Astrocyte (in vitro differentiated cells and primary cell): ENCODE measurements at regions not wholly inside any gene's neighbourhood (a gene's known extent, or its start where the extent isn't known, plus 50 kb on each side); places are given as distances from the start of the nearest gene placed in this dataset.

Experiments
- CTCF ChIP-seq: IDR thresholded peaks from 2 replicates; pipeline ENCODE4 v1.5.1; 2011; ENCODE audit warnings: low read depth, mild to moderate bottlenecking, inconsistent platforms, low read length, moderate library complexity; ENCODE audit not compliant: insufficient read depth
- EZH2 ChIP-seq: IDR thresholded peaks from 2 replicates; pipeline ENCODE4 v1.6.1; 2012; ENCODE audit warnings: mild to moderate bottlenecking, low read length, inconsistent platforms; ENCODE audit not compliant: insufficient read depth

DNA sequence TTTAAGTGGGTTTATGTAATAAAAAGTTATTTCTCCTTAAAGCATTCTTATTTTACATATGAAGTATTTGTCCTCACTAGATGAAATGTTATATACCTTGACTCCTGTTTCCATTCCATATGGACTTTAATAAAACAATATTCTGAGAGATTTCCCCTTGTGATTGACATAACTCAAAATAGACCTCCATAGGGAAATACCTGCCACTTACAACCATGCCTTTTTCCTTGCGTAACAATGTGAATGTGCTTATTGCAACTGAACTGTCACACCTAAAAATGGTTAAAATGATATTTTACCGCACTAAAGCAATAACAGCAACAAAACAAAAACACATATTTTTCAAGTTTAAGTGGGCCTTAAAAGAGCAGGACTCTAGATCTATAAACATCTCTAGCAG, 70.3 kb upstream of the TGIF1 start:
- TF ChIP-seq CTCF (no peak), EZH2 (no peak)
